ENCODE measurements at regions not wholly inside any gene's neighbourhood (a gene's known extent, or its start where the extent isn't known, plus 50 kb on each side); places are given as distances from the start of the nearest gene placed in this dataset.
"Not testable (repeated sequence)": the region's sequence is repeated elsewhere in the genome, so short reads cannot be mapped to it uniquely, and the experiment has no call there.

GRCh38 chr2:2649109-2650072, 318.3 kb upstream of the MYT1L start:
- no peak for DNase-seq

GRCh38 chr2:2648094-2648493, 317.0 kb upstream of the MYT1L start:
- DNase-seq, result no peak

GRCh38 chr2:2647141-2647541, 316.1 kb upstream of the MYT1L start:
- DNase-seq, result no peak

- DNase-seq, result peak; percentile 46
Measured at GRCh38 chr2:2646433-2647051, 315.5 kb upstream of the MYT1L start.

- DNase-seq, result no peak
Measured at GRCh38 chr2:2645162-2645855, 314.2 kb upstream of the MYT1L start.

DNA sequence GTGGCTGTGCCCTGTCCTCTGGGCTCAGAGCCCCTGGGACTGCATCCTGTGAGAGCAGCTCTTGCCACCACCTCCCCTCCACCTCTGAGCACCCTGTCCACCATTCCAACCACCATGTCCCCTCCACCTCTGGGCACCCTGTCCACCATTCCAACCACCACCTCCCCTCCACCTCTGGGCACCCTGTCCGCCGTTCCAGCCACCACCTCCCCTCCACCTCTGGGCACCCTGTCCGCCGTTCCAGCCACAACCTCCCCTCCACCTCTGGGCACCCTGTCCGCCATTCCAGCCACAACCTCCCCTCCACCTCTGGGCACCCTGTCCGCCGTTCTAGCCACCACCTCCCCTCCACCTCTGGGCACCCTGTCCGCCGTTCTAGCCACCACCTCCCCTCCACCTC, 313.7 kb upstream of the MYT1L start:
- DNase-seq, result not testable (repeated sequence)

DNA sequence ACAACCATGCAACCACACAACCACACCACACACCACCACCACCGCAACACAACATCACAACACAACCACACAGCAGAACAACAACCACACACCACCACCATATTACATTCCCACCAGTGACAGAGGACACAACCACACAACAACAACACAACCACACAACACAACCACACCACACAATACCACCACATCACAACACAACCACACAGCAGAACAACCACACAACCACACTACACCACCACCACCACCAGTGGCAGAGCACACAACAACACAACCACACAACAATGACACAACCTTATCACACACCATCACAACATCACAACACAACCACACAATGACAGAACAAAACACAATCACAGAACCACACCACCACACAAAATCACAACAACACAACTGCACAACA, 313.0 kb upstream of the MYT1L start:
- DNase-seq, result no peak

DNA sequence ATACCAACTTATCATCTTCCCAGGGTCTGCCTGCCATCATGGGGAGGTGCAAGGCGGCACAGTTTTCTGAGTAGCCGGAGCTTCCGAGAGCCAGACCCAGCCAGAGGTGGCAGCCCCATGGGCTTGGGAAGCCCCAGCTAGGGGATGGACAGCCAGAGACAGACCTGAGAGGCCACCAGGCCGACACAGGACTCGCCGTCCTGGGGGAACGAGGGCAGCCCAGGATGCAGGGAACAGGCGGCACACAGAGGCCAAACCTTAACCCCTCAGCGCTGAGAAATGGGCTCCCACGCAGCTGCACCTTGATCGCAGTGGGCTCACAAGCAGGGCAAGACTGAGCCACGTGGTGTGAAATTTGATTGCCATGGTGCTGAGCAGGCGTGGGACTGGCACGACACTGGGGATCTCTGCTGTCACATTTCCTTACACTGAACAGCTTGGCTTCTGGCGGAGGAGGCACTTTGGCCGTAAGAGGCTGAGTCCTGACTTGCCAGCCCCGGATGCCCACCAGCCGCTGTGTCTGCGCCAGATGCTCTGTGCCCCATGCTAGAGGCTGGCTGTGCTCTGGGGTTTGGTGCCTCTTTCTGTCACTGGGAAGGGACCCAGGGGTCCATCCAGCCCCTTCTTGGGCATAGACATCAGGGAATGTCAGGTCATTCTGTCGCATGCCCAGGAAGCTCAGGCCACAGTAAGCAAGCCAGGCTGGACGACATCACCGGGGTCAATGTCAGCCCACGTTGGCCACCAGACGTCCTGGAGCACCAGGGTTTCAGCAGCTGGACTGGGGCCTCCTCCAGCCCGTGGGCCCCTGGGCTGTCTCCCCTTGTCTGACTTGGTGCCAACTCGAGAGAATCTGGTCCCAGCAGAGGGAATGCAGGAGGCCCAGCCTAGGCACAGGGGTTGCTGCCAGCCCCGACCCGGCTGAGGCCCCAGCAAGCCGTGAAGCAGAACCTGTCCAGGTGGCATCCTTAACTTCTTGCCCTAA, 312.1 kb upstream of the MYT1L start:
- DNase-seq, result no peak

DNA sequence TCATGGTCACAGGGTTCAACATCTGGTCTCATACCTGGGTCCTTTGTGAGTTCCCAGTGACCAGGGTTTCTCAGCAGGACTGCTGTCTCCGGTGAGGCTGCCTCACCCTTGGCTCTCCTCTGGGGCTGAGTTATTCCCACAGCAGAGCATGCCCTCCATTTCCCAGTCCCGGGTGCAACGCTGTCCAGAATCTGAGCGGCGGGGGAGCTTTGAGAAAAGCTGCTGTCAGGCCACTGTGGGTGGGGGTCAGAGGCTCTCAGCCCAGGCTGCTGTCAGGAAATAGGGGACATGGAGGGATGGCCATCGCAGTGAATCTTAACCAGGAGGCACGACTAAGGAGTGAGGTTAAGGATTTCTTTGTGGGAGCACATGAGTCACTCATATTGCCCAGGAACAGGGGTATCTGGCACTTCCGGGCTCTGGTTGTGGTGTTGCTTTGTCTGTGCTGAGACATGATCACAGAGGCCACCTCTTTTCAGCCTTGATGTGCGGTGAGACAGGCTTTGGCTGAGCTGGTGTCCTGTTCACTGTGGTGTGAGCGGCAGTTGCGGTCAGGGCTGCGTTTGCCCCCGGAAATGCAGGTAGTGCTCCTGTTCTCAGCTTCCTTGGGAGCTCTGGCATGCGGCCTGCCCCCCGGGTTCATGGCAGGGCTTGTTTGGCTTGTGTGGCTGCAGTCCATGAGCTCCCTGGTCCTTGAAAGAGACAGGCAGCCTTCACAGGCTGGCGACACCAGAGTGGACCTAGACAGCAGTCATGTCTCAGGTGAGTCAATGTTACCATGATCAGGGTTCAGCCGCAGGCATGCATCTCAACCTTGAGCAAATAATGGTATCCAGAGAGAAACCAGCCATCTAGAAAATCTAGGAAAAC, 310.7 kb upstream of the MYT1L start:
- no peak for DNase-seq

DNA sequence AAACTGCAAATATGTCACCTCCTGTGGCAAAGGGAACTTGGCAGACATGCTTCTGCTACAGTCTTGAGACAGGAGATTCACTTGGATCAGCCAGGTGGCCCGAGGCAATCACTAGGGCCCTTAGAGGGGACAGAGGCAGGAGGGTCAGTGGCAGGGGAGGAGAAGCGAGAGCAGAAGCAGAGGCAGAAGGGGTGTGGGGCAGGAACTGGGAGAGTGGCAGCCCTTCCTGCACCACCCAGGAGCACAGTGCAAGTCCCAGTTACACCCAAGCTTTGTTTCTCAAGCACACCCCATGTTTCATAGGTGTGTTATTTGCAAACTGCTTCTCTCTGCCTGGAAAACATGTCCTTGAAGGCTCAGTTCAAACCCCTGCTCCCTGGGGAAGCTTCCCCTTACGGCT, 309.7 kb upstream of the MYT1L start:
- no peak for DNase-seq

DNA sequence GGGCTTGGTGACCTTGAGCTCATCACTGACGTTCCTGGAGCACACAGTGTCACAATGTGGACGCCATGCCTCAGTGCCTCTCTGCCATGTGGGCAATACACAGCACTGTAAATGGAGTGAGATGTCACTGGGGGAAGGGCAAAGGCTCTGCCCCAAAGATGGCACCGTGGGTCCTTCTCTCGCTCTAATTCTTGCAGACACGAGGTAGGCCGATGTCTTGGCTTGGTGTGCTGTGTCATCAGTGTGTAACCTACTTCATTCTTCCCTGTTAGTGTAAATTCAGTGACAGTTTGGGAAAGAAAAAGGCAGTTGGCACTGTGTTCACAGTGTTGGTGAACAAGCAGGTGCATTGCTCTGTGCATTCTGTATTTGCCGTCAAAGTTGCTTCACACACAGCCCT, 309.3 kb upstream of the MYT1L start:
- no peak for DNase-seq

- no peak for DNase-seq
Measured at GRCh38 chr2:2639251-2640139, 308.4 kb upstream of the MYT1L start.

DNA sequence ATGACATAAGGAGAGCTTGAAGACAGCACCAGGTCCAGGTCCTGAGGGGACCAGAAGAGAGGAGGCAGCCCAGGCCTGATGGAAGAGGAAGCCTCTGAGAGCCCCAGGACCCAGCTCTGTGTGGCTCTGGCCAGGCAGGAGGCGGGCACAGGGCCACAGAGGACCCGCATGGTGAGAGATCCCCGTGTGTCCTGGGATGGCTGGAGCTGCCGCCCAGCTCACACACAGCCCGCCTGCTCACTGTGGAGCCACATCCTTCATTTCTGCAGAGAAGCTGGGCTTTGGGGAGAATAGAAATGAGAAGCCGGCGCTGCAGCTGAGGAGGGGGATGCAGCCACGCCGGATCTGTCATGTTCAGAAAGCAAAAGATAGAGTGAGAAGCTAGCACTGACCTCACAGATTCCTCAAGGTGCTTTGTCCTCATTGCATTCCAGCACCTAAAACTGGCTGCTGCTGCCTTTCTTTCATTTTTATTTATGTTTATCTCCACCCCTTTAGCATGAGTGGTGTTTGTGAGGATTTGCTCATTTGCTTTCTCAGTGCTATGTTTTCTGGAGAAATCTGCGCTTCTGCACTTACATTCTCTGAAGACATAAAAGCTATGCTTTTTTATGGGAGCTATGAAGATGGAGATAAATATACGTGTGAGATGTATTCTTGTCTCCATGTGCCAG, 307.6 kb upstream of the MYT1L start:
- no peak for DNase-seq

- no peak for DNase-seq
Measured at GRCh38 chr2:2636813-2637212, 305.7 kb upstream of the MYT1L start.

DNA sequence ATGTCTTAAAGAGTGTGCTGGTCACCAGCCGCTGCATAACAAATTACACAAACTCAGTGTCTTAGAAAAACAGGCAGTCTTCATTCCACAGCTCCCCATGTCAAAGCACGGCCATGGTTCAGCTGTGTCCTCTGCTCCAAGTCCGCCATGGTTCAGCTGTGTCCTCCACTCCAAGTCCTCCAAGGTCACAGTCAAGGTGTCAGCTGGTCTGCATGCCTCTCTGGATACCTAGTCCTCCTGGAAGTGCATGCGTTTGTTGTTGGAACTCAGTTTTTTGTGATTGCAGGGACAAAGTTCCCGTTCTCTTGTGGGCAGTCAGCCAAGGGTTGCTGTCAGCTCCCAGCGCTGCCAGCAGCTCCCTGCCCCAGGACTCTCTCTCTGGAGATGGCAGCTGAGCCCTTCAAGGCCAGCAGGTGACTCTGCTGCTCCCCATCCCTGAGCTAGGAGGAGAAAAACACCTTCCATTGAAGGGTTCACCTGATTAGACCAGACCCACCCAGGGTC, 304.0 kb upstream of the MYT1L start:
- DNase-seq, result no peak

- DNase-seq, result no peak
Measured at GRCh38 chr2:2633017-2633416, 301.9 kb upstream of the MYT1L start.

DNA sequence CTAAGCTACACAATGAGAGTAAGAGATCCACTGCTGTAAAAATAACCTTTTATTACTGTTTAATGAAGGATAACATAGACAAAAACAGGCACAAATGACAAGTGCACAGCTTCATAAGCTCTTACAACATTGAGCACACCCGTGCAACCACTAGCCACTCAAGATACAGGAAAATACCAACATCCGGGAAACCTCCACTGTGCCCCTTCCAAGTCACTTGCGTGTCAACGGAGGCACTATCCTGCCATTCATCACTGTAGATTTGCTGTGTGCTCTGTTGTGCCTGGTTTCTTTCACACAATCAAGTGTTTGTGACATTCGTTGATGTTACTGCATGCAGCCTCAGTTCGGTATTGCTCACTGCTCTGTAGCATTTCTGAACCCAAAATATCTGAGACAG, 292.9 kb upstream of the MYT1L start:
- no peak for DNase-seq

DNA sequence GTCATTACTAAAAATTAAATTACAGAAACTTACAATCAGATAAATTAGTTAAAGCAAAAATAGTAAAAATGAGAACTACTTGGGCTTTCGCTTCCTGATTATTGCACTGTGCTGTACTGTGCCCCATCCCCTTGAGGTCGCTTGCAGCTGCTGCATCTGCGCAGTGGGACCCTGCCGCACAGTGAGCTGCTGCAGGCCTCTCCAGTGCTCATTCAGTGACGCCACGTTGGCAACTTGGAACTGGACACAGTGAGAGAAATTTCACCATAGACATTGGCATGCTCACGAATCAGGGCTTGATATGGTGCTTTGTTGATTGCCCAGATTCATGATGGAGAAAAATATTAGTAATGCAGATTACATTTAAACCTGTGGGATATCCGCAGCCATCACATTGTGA, 290.8 kb upstream of the MYT1L start:
- no peak for DNase-seq

- no peak for DNase-seq
Measured at GRCh38 chr2:2620604-2621003, 289.5 kb upstream of the MYT1L start.

DNA sequence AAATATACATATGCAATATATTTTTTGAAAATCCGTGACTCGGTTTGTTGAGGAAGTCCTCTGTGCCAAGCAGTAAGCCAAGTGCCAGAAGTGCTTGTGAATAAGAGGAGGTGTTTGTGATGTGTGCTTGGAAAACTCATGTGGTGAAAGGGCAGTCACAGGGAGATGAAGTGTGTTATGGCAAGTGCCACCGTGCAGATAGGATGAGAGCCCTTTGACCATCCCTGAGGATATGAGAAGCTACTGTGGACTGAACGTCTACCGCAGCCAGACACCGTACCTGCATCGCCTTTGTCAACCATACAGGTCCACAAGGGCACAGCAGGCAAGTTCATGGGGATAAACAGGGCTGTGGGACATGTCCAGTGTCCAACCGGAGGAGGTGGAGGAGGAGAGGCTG, 288.9 kb upstream of the MYT1L start:
- DNase-seq, result no peak
